ENCODE measurements at regions not wholly inside any gene's neighbourhood (a gene's known extent, or its start where the extent isn't known, plus 50 kb on each side); places are given as distances from the start of the nearest gene placed in this dataset.

DNA sequence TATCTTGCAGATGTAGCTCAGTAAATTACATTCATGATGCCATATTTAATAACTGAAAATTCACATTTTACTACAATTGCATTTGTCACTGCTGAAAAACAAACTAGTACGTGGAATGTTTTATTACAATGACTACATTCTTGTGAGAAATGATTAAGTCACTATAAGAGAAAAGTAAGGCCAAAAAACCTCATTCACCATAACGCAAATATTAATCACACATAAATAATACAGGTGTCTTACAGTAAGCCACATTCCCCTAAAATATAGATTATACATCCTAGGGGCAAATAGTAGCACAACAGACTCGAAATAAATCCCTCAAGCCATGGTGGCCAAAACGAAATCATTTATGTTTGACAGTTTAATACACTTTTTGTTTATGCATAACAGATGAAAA, 460.6 kb downstream of the NR4A2 start:
- no peak for ATAC-seq
- WGBS, 4 donors: 64 to 72% (median 68%) methylated on average over 4 of the region's 4 CpGs
- Histone ChIP-seq H3K9me3 (peaks cover 0 to 22% (median 9%) of the 10 kb centered on the region in 12 donors), H3K27me3 (no peaks in the 10 kb centered on the region), H3K36me3 (no peaks in the 10 kb centered on the region), H3K4me3 (no peak overlapping the region), H3K27ac (no peak overlapping the region), H3K4me1 (no peaks in the 10 kb centered on the region)
- DNase-seq: no peak
- TF ChIP-seq, protein P1, sequence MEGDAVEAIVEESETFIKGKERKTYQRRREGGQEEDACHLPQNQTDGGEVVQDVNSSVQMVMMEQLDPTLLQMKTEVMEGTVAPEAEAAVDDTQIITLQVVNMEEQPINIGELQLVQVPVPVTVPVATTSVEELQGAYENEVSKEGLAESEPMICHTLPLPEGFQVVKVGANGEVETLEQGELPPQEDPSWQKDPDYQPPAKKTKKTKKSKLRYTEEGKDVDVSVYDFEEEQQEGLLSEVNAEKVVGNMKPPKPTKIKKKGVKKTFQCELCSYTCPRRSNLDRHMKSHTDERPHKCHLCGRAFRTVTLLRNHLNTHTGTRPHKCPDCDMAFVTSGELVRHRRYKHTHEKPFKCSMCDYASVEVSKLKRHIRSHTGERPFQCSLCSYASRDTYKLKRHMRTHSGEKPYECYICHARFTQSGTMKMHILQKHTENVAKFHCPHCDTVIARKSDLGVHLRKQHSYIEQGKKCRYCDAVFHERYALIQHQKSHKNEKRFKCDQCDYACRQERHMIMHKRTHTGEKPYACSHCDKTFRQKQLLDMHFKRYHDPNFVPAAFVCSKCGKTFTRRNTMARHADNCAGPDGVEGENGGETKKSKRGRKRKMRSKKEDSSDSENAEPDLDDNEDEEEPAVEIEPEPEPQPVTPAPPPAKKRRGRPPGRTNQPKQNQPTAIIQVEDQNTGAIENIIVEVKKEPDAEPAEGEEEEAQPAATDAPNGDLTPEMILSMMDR (IDR thresholded peaks at IDR 0.05): no peak
- TF ChIP-seq POLR2A (IDR thresholded peaks at IDR 0.05): no peak
- intact Hi-C loops (cut with DNase I): no loop called here

DNA sequence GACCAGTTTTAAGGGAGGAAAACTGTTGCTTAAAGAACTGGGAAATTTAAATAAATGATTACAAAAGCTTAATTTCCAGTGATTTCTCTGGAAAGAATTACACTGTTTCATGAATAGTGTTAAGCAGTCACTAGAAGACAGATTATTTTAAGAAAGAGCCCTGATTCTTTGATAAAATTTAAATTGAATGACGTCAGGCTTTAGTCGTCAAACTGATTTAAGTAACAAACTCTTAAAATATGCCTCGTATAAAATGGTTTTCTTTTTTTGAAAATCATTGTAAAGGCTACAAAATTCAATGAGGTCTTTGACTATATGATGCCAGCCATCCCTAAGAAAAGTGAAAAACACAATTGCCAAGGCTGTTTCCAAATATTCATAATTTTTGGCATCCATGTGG, 465.0 kb downstream of the NR4A2 start:
- 68 to 81% (median 71%) methylated on average over 3 of the region's 3 CpGs for WGBS, 4 donors
- TF ChIP-seq, protein P1 (IDR thresholded peaks at IDR 0.05): no peak
- TF ChIP-seq POLR2A (IDR thresholded peaks at IDR 0.05): no peak

GRCh38 chr2:155866477-155866876, 466.0 kb downstream of the NR4A2 start:
- WGBS, 4 donors: 78 to 83% (median 82%) methylated on average over 5 of the region's 5 CpGs
- no peaks in the 10 kb centered on the region for H3K27me3 ChIP-seq
- DNase-seq (no peak), ATAC-seq (no peak)
- no peak overlapping the region for H3K4me3 ChIP-seq
- TF ChIP-seq, protein P1 (IDR thresholded peaks at IDR 0.05): no peak
- TF ChIP-seq POLR2A (IDR thresholded peaks at IDR 0.05): no peak
- intact Hi-C loops (cut with DNase I): no loop called here
- H3K36me3 ChIP-seq: no peaks in the 10 kb centered on the region
- no peak overlapping the region for H3K27ac ChIP-seq
- no peaks in the 10 kb centered on the region for H3K9me3 ChIP-seq
- no peaks in the 10 kb centered on the region for H3K4me1 ChIP-seq

More for the DNA sequence above, 465.0 kb downstream of the NR4A2 start:
- H3K9me3 ChIP-seq: no peaks in the 10 kb centered on the region
- H3K27ac ChIP-seq: no peak overlapping the region
- H3K36me3 ChIP-seq: no peaks in the 10 kb centered on the region
- no peaks in the 10 kb centered on the region for H3K4me1 ChIP-seq
- no peak overlapping the region for H3K4me3 ChIP-seq
- DNase-seq (no peak), ATAC-seq (no peak)
- intact Hi-C loops (cut with DNase I): no loop called here
- H3K27me3 ChIP-seq: no peaks in the 10 kb centered on the region

- Histone ChIP-seq H3K27ac (no peak overlapping the region), H3K9me3 (peaks cover 0 to 6% (median 0%) of the 10 kb centered on the region in 12 donors), H3K4me1 (no peaks in the 10 kb centered on the region), H3K4me3 (no peak overlapping the region), H3K36me3 (no peaks in the 10 kb centered on the region), H3K27me3 (no peaks in the 10 kb centered on the region)
- ATAC-seq (no peak), DNase-seq (no peak)
- TF ChIP-seq, protein P1 (IDR thresholded peaks at IDR 0.05): no peak
- no peak for TF ChIP-seq POLR2A (IDR thresholded peaks at IDR 0.05)
- intact Hi-C loops (cut with DNase I): no loop called here
- 65 to 75% (median 71%) methylated on average over 1 of the region's 1 CpG for WGBS, 4 donors
Observed at GRCh38 chr2:155852156-155852555, 480.4 kb downstream of the NR4A2 start.

Measured in heart left ventricle (tissue), 16 donors.